ENCODE measurements at regions not wholly inside any gene's neighbourhood (a gene's known extent, or its start where the extent isn't known, plus 50 kb on each side); places are given as distances from the start of the nearest gene placed in this dataset.

- Histone ChIP-seq H3K4me3 (ENCODE audit: low read depth, low read length) (no peak overlapping the region), H3K27ac (peak overlapping the region; percentile 52), H3K27me3 (replicated peaks) (no peaks in the 10 kb centered on the region), H3K36me3 (replicated peaks) (no peaks in the 10 kb centered on the region)
- in situ Hi-C loops (cut with HindIII; ENCODE audit: low pct_ligation_motif_present, low sequenced_read_pairs): no loop called here
- DNase-seq: no peak
- TF ChIP-seq CTCF (IDR thresholded peaks at IDR 0.05; ENCODE audit: low read depth, low read length, missing control alignments): no peak
Observed at GRCh38 chr2:106953779-106954178, 67.8 kb upstream of the ST6GAL2 start.

GRCh38 chr2:106954304-106954703 is 68.3 kb upstream of the ST6GAL2 start:
- no peaks in the 10 kb centered on the region for H3K36me3 ChIP-seq (replicated peaks)
- in situ Hi-C loops (cut with HindIII; ENCODE audit: low pct_ligation_motif_present, low sequenced_read_pairs): no loop called here
- no peak overlapping the region for H3K4me3 ChIP-seq (ENCODE audit: low read depth, low read length)
- DNase-seq: no peak
- no peaks in the 10 kb centered on the region for H3K27me3 ChIP-seq (replicated peaks)
- no peak for TF ChIP-seq CTCF (IDR thresholded peaks at IDR 0.05; ENCODE audit: low read depth, low read length, missing control alignments)
- peak overlapping the region; percentile 52 for H3K27ac ChIP-seq

GRCh38 chr2:106956416-106956815 is 70.4 kb upstream of the ST6GAL2 start:
- Histone ChIP-seq H3K36me3 (replicated peaks) (no peaks in the 10 kb centered on the region), H3K27me3 (replicated peaks) (no peaks in the 10 kb centered on the region), H3K27ac (peak overlapping the region; percentile 99), H3K4me3 (ENCODE audit: low read depth, low read length) (no peak overlapping the region)
- in situ Hi-C loops (cut with HindIII; ENCODE audit: low pct_ligation_motif_present, low sequenced_read_pairs): no loop called here
- peak; percentile 80 for DNase-seq
- TF ChIP-seq CTCF (IDR thresholded peaks at IDR 0.05; ENCODE audit: low read depth, low read length, missing control alignments): no peak

DNA sequence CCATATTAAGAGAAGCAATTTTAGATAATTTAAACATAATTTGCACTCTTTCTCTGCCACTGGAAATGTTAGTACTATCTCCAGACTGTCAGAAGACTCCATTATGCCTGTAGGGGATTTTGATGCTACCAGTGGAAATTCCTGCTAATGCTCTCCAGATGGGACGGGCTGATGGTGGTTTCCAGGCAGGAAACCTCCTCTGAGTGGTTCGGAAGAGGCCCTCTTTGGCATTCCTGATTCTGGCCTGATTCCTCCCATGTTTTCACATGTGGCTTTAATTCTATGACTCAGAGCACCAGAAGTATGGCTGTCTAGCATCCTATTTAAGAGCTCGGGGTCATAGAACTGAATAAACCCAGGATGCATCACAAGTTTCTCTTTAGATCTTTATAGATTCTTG is 70.9 kb upstream of the ST6GAL2 start:
- peak overlapping the region; percentile 99 for H3K27ac ChIP-seq
- peak; percentile 96 for DNase-seq
- no peaks in the 10 kb centered on the region for H3K27me3 ChIP-seq (replicated peaks)
- H3K4me3 ChIP-seq (ENCODE audit: low read depth, low read length): no peak overlapping the region
- TF ChIP-seq CTCF (IDR thresholded peaks at IDR 0.05; ENCODE audit: low read depth, low read length, missing control alignments): no peak
- in situ Hi-C loops (cut with HindIII; ENCODE audit: low pct_ligation_motif_present, low sequenced_read_pairs): no loop called here
- no peaks in the 10 kb centered on the region for H3K36me3 ChIP-seq (replicated peaks)

GRCh38 chr2:106959975-106960682 is 74.2 kb upstream of the ST6GAL2 start:
- peak; percentile 59 for DNase-seq
- in situ Hi-C loops (cut with HindIII; ENCODE audit: low pct_ligation_motif_present, low sequenced_read_pairs): no loop called here
- peak; percentile 18 for TF ChIP-seq CTCF (IDR thresholded peaks at IDR 0.05; ENCODE audit: low read depth, low read length, missing control alignments)
- Histone ChIP-seq H3K36me3 (replicated peaks) (no peaks in the 10 kb centered on the region), H3K4me3 (ENCODE audit: low read depth, low read length) (no peak overlapping the region), H3K27me3 (replicated peaks) (no peaks in the 10 kb centered on the region), H3K27ac (peak overlapping the region; percentile 91)

GRCh38 chr2:106960683-106961161 is 74.8 kb upstream of the ST6GAL2 start:
- no peaks in the 10 kb centered on the region for H3K27me3 ChIP-seq (replicated peaks)
- no peak for TF ChIP-seq CTCF (IDR thresholded peaks at IDR 0.05; ENCODE audit: low read depth, low read length, missing control alignments)
- H3K4me3 ChIP-seq (ENCODE audit: low read depth, low read length): no peak overlapping the region
- in situ Hi-C loops (cut with HindIII; ENCODE audit: low pct_ligation_motif_present, low sequenced_read_pairs): no loop called here
- no peaks in the 10 kb centered on the region for H3K36me3 ChIP-seq (replicated peaks)
- DNase-seq: peak; percentile 83
- H3K27ac ChIP-seq: peak overlapping the region; percentile 91

Data from brain microvascular endothelial cell (primary cell).